Bronchial epithelial cell (primary cell): ENCODE measurements at regions not wholly inside any gene's neighbourhood (a gene's known extent, or its start where the extent isn't known, plus 50 kb on each side); places are given as distances from the start of the nearest gene placed in this dataset.

Experiments
- DNase-seq: peaks from one replicate; pipeline ENCODE4 v3.0.0-alpha.2; 2010; ENCODE audit warnings: low read depth
- FAIRE-seq: peaks from 2 replicates; lab custom pipeline; 2011; peaks lifted over from hg19 to GRCh38; lab: Jason Lieb, UNC
- H3K27me3 ChIP-seq: 2 replicates; pipeline ENCODE4 v1.5.1; 2011; ENCODE audit warnings: low read length; ENCODE audit not compliant: control insufficient read depth, insufficient read depth
- H3K36me3 ChIP-seq: 2 replicates; pipeline ENCODE4 v1.5.1; 2011; ENCODE audit warnings: low read length; ENCODE audit not compliant: control insufficient read depth, insufficient read depth
- H3K4me3 ChIP-seq: 2 replicates; pipeline ENCODE4 v1.5.1; 2011; ENCODE audit warnings: mild to moderate bottlenecking, low read depth, low read length, control low read depth
- TF ChIP-seq, protein P1 (sequence below): IDR thresholded peaks from 2 replicates; pipeline ENCODE4 v1.5.1; 2011; ENCODE audit warnings: mild to moderate bottlenecking, moderate library complexity, low read length, control low read depth, inconsistent platforms; ENCODE audit not compliant: insufficient read depth, severe bottlenecking

DNA sequence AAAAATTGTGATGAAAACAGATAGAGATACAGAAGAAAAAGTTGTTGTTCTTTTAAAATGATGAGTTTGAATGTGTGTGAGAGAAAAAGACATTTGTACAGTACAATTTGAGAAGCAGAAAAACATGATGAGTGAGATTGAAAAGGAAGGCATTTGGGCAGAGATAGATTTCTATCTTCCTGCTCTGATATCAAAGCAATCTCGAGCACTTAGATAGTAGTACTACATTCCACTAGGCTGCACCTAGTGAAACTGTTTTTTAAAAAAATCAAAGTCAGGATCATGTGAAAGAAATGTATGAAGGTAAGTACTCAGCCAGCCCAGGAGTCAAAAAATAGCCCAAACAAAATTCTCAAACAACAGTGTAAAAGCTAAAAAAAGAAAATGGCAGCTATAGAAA lies 104.1 kb upstream of the UBE2E2 start:
- Histone ChIP-seq H3K4me3 (no peak overlapping the region), H3K27me3 (no peaks in the 10 kb centered on the region), H3K36me3 (no peaks in the 10 kb centered on the region)
- FAIRE-seq (no peak), DNase-seq (no peak)
- TF ChIP-seq, protein P1, sequence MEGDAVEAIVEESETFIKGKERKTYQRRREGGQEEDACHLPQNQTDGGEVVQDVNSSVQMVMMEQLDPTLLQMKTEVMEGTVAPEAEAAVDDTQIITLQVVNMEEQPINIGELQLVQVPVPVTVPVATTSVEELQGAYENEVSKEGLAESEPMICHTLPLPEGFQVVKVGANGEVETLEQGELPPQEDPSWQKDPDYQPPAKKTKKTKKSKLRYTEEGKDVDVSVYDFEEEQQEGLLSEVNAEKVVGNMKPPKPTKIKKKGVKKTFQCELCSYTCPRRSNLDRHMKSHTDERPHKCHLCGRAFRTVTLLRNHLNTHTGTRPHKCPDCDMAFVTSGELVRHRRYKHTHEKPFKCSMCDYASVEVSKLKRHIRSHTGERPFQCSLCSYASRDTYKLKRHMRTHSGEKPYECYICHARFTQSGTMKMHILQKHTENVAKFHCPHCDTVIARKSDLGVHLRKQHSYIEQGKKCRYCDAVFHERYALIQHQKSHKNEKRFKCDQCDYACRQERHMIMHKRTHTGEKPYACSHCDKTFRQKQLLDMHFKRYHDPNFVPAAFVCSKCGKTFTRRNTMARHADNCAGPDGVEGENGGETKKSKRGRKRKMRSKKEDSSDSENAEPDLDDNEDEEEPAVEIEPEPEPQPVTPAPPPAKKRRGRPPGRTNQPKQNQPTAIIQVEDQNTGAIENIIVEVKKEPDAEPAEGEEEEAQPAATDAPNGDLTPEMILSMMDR, result no peak

DNA sequence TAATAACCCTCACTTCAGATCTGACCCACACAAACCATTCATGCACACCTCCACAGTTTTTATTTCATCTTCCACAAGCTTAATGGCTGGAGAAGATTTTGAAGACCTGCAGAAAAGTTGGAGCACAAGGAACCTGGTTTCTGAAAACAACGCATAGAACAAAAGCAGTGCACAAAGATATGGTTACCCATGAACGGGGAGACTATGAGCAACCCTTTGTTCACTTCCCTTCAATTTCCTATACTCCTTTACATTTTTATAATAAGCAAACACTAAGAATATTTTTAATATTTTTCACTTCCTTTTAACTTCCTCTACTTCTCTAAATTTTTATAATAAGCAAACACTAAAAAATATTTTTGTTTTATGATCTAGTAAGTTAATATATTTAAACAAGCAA lies 103.5 kb upstream of the UBE2E2 start:
- TF ChIP-seq, protein P1, result no peak
- Histone ChIP-seq H3K36me3 (no peaks in the 10 kb centered on the region), H3K27me3 (no peaks in the 10 kb centered on the region), H3K4me3 (no peak overlapping the region)
- FAIRE-seq (no peak), DNase-seq (no peak)

DNA sequence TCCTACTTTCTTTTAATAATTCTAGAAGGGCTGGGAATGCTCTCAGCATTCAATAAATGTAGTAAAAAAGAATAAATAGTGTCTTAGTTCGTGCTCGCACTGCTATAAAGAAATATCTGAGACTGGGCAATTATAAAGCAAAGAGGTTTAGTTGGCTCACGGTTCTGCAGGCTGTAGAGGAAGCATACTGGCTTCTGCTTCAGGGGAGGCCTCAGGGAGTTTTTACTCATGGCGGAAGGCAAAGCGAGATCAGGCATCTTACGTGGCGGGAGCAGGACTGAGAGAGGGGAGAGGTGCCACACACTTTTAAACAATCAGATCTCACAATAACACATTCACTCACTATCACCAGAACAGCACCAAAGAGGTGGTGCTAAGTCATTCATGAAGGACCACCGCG lies 103.0 kb upstream of the UBE2E2 start:
- DNase-seq (no peak), FAIRE-seq (no peak)
- TF ChIP-seq, protein P1, result no peak
- H3K36me3 ChIP-seq, result no peaks in the 10 kb centered on the region
- H3K4me3 ChIP-seq, result no peak overlapping the region
- H3K27me3 ChIP-seq, result no peaks in the 10 kb centered on the region

DNA sequence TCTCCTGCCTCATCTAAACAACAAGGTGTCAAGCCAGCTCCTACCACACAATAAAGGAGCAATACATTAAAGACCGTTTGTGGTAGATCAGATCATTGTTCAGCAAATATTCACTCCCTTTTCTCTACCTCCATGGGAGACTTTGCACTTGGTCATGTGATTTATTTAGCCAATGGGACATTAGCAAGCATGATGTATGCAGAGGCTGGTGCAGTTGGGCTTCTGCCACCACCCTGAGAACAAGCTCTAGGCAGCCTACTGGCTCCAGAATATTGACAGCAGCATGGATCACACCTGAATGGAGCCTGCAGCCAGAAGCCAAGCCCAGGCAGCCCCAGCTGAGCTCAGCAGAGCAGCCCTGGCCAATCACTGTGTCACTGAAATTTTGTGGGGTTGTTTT lies 99.4 kb upstream of the UBE2E2 start:
- H3K36me3 ChIP-seq, result no peaks in the 10 kb centered on the region
- H3K4me3 ChIP-seq, result no peak overlapping the region
- no peak for FAIRE-seq
- H3K27me3 ChIP-seq, result no peaks in the 10 kb centered on the region
- TF ChIP-seq, protein P1, result no peak
- DNase-seq, result no peak

DNA sequence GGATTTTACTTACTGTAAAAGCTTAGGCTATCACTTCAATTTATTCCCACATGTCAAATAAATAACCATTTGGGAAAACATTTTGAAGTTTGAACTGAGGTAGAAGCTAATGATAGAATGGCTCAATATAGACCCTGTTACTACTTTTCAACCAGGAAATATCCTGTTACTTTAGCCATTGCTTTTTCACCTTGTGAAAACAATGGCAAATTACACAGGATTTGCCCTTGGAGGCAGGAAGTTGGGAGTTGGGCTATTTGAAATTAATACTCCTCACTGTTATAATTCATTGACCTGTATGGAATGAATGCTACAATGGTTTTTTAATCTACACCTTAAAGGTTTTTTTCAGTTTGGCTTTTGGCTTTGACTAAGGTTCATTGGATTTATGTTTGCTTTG lies 98.1 kb upstream of the UBE2E2 start:
- no peak for DNase-seq
- TF ChIP-seq, protein P1, result no peak
- Histone ChIP-seq H3K4me3 (no peak overlapping the region), H3K36me3 (no peaks in the 10 kb centered on the region), H3K27me3 (no peaks in the 10 kb centered on the region)
- no peak for FAIRE-seq

DNA sequence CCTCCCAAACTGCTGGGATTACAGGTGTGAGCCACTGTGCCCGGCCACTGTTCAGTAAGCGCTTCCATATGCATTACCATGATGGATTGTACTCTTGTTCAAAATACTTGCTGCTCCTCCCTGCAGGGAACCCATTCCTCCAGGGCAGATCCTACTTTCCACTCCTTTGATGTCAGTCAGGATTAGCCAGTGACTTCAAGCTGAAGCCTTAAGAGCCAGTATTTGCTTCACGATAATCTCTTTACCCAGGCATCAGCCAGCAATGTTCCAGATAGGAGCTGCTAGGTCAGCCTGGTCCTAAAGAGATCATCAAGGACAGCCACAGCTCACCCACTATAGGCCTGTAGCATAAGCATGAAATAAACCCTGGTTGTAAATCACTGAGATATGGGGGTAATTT lies 96.5 kb upstream of the UBE2E2 start:
- no peak for FAIRE-seq
- TF ChIP-seq, protein P1, result no peak
- Histone ChIP-seq H3K36me3 (no peaks in the 10 kb centered on the region), H3K27me3 (no peaks in the 10 kb centered on the region), H3K4me3 (no peak overlapping the region)
- no peak for DNase-seq
